ENCODE measurements at regions not wholly inside any gene's neighbourhood (a gene's known extent, or its start where the extent isn't known, plus 50 kb on each side); places are given as distances from the start of the nearest gene placed in this dataset.

DNA sequence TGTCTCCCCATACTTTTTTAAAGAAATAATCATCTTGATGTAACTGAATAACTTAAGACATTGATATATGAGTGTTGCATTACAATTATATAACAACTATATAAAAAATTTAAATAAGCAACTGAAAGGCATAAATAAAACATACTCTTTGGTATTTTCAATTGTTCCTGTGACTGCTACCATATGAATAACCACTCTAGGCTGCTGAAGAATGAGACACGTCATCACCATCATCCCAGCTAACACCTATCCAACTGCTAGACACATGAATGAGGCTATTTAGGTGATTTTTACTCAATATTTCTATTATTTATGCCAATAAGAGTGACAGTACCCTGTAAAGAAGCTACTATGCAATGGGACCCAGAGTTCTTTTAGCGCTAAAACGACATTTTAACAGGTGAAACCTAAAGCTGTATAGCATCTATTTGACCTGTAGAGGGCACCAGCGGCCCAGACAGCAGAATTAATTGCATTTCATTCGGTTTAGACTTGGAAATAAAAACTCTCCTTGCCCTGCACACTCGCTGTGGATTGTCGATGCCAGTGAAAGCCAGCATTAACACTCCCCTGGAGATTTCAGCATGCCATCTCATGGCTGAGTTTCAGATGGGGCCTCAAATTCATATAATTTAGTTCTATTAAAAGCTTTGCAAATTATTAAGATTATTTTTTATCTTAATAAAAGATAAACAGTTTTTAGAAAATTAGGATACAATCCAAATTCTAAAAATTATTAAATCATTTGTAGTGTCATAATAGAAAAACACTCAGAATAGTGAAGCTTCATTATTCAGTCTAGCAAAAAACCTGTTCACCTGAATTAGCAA lies 89.4 kb upstream of the MAP2 start:
- peak; percentile 5 for DNase-seq (ENCODE audit: extremely low read depth, low read depth)
- TF ChIP-seq, protein P1, sequence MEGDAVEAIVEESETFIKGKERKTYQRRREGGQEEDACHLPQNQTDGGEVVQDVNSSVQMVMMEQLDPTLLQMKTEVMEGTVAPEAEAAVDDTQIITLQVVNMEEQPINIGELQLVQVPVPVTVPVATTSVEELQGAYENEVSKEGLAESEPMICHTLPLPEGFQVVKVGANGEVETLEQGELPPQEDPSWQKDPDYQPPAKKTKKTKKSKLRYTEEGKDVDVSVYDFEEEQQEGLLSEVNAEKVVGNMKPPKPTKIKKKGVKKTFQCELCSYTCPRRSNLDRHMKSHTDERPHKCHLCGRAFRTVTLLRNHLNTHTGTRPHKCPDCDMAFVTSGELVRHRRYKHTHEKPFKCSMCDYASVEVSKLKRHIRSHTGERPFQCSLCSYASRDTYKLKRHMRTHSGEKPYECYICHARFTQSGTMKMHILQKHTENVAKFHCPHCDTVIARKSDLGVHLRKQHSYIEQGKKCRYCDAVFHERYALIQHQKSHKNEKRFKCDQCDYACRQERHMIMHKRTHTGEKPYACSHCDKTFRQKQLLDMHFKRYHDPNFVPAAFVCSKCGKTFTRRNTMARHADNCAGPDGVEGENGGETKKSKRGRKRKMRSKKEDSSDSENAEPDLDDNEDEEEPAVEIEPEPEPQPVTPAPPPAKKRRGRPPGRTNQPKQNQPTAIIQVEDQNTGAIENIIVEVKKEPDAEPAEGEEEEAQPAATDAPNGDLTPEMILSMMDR (IDR thresholded peaks at IDR 0.05; ENCODE audit: low read depth, low read length), result peak; percentile 78

DNA sequence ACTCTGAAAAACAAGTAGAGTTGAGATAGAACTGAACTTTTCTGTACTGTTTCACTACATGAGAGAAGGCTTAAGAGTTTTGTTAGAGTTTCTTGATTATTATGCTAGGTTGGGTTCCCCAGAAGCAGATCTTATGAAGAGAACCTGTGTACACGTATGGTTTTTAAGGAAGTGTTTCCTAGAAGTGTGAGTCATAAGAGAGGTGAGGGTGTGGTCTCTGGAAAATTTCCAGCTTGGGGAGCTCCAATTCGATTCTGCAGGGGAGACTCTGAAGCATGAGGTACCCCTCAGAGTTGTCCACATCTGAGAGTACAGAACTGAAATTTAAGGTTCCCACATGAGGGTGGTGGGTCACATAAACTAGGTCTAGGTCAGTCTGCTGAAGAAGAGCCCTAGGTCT lies 83.3 kb upstream of the MAP2 start:
- TF ChIP-seq, protein P1 (IDR thresholded peaks at IDR 0.05; ENCODE audit: low read depth, low read length), result no peak

DNA sequence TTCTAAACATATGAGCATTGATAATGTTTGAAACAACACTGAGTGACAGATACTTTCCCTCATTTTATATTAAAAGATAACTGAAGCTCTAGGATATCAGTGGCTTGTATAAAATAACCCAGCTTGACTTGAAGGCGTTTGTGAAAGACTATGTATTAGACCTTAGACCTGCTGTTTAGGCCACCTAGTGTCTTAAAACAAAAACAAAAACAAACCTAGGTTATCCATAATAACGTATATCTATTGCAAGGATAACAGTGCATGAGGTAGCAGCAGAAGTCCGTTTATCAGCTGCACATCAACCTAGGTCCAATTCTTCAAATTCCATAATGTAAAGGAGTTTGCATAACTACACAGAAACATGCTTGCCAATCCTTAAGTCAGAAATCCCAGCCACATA lies 79.5 kb upstream of the MAP2 start:
- no peak for DNase-seq (ENCODE audit: extremely low read depth, low read depth)
- TF ChIP-seq, protein P1 (IDR thresholded peaks at IDR 0.05; ENCODE audit: low read depth, low read length), result no peak

More for the DNA sequence above, 83.3 kb upstream of the MAP2 start:
- DNase-seq (ENCODE audit: extremely low read depth, low read depth), result no peak

DNA sequence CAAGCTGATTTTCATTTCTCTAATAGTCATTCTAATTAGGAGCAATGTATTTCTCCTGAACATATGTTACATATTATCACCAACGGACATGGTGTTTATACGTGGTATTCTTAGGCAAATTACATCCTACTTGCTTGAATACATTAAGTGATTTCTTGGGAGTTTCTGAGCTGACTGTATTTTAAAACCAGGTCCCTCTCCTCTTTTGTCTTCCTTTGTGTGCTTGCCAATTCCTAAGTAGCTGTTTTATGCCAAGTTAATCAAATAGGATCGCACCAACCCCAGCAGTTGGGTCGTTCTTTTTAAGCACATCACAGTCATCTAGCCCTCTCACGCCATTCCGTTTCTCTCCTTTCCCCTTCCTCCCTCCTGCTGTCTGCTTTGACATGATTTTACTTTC lies 75.4 kb upstream of the MAP2 start:
- DNase-seq (ENCODE audit: extremely low read depth, low read depth), result no peak
- TF ChIP-seq, protein P1 (IDR thresholded peaks at IDR 0.05; ENCODE audit: low read depth, low read length), result no peak

DNA sequence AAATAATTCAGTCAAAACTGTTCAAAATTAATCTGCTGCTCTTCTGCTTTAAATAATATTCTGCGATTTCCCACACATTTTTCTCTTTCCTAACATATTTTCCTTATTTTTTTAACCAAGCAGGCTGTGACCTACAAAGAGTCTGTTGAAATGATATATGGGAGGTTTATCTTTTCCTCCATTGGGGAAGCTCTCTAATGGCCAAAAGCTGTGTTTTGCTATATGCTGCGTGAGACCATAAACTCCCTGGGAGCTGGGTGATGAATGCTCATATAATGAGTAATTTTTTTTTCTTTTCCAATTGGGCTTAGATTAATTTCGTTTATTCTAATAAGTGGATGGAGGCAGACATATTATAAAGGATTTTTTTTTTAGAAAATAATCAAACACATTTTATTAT lies 72.2 kb upstream of the MAP2 start:
- TF ChIP-seq, protein P1 (IDR thresholded peaks at IDR 0.05; ENCODE audit: low read depth, low read length), result no peak
- DNase-seq (ENCODE audit: extremely low read depth, low read depth), result no peak

DNA sequence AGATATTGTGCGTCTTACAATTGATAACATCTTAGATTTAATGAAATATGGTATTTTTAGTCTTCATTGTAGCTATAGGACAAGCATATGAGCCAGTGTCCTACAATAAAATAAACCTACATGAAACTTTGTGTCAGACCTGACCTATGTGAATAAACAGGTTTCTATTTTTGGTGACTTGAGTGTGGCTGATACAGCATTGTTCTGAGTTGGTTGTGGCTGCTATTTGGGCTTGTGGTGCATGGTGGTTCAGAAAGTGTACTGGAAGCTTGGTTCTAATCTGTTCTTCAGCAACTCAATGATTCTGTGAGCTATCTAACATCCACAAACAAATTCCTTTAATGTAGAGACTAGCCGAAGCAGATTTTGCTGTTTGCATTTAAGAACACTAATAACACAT lies 64.9 kb upstream of the MAP2 start:
- no peak for DNase-seq (ENCODE audit: extremely low read depth, low read depth)
- TF ChIP-seq, protein P1 (IDR thresholded peaks at IDR 0.05; ENCODE audit: low read depth, low read length), result no peak

DNA sequence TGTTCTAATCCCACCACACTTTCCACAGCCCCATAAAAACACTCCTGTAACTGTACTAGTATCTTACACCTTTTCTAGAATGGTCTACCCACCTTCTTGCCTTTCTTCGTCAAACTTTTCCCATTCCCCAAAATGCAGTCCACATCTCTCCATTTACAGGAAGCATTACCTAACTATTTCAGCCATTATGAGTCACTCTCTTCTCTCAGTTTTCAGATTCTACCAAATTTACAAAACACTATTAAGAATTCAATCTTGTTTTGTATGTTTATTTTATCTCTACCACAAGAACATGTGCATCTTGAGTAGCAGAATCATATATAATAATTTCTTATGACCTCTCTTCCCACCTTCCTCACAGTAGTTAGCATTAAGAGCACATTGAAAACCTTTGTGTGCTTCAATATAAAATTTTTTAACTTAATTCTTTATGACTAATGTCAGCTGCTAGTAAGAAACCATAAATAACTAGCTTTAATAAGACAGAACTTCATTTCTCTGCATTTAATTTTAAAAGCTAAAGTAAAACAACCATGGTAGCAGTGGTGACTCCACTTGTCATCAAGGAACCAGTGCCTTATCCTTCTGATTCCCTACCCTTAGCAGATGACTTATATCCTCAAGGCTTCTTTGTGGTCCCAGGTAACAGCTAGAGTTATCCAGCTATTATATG lies 56.6 kb upstream of the MAP2 start:
- DNase-seq (ENCODE audit: extremely low read depth, low read depth), result no peak
- TF ChIP-seq, protein P1 (IDR thresholded peaks at IDR 0.05; ENCODE audit: low read depth, low read length), result no peak

Data from AG09319 (cell line).